Neural cell (in vitro differentiated cells): ENCODE measurements at regions not wholly inside any gene's neighbourhood (a gene's known extent, or its start where the extent isn't known, plus 50 kb on each side); places are given as distances from the start of the nearest gene placed in this dataset.

Experiments used
- POLR2AphosphoS5 ChIP-seq: IDR thresholded peaks from 2 replicates; pipeline ENCODE4 v1.6.1; 2012
- RAD21 ChIP-seq: fragments of 450-650 bp; conservative IDR thresholded peaks from 2 replicates; pipeline ENCODE4 v1.6.1; 2014; ENCODE audit warnings: antibody characterized with exemption, mild to moderate bottlenecking, moderate library complexity
- TAF1 ChIP-seq: IDR thresholded peaks from 2 replicates; pipeline ENCODE4 v1.6.1; 2012; ENCODE audit warnings: low read depth
- TF ChIP-seq, protein P1 (sequence below): fragments of 450-650 bp; IDR thresholded peaks from 2 replicates; pipeline ENCODE4 v1.5.1; 2014; ENCODE audit warnings: antibody characterized with exemption, mild to moderate bottlenecking, moderate library complexity; ENCODE audit not compliant: poor library complexity, severe bottlenecking
- TF ChIP-seq, protein P2 (sequence below): IDR thresholded peaks from 2 replicates; pipeline ENCODE4 v1.6.1; 2012; ENCODE audit warnings: borderline replicate concordance

DNA sequence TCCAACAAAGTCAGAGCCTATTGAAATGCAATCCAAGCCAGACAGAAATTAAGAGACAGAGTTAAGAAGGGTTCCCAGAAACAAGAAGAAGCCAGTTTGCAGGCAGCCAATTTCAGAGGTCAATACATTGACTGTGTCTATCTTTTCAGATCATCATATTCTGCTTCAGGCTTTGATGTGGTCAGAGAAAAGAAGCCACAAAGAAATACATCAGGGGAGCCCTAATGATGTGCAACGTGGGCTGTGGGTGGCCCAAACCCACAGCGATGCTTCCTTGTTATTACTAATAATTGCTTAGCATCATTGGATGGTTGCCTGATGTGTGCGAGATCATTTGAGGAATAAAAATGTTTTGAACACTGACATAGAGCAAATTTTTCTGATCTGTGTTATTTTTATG is 99.0 kb upstream of the DUSP21 start:
- TF ChIP-seq, protein P1, sequence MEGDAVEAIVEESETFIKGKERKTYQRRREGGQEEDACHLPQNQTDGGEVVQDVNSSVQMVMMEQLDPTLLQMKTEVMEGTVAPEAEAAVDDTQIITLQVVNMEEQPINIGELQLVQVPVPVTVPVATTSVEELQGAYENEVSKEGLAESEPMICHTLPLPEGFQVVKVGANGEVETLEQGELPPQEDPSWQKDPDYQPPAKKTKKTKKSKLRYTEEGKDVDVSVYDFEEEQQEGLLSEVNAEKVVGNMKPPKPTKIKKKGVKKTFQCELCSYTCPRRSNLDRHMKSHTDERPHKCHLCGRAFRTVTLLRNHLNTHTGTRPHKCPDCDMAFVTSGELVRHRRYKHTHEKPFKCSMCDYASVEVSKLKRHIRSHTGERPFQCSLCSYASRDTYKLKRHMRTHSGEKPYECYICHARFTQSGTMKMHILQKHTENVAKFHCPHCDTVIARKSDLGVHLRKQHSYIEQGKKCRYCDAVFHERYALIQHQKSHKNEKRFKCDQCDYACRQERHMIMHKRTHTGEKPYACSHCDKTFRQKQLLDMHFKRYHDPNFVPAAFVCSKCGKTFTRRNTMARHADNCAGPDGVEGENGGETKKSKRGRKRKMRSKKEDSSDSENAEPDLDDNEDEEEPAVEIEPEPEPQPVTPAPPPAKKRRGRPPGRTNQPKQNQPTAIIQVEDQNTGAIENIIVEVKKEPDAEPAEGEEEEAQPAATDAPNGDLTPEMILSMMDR: no peak
- no peak for TF ChIP-seq RAD21
- no peak for TF ChIP-seq TAF1
- TF ChIP-seq, protein P2, sequence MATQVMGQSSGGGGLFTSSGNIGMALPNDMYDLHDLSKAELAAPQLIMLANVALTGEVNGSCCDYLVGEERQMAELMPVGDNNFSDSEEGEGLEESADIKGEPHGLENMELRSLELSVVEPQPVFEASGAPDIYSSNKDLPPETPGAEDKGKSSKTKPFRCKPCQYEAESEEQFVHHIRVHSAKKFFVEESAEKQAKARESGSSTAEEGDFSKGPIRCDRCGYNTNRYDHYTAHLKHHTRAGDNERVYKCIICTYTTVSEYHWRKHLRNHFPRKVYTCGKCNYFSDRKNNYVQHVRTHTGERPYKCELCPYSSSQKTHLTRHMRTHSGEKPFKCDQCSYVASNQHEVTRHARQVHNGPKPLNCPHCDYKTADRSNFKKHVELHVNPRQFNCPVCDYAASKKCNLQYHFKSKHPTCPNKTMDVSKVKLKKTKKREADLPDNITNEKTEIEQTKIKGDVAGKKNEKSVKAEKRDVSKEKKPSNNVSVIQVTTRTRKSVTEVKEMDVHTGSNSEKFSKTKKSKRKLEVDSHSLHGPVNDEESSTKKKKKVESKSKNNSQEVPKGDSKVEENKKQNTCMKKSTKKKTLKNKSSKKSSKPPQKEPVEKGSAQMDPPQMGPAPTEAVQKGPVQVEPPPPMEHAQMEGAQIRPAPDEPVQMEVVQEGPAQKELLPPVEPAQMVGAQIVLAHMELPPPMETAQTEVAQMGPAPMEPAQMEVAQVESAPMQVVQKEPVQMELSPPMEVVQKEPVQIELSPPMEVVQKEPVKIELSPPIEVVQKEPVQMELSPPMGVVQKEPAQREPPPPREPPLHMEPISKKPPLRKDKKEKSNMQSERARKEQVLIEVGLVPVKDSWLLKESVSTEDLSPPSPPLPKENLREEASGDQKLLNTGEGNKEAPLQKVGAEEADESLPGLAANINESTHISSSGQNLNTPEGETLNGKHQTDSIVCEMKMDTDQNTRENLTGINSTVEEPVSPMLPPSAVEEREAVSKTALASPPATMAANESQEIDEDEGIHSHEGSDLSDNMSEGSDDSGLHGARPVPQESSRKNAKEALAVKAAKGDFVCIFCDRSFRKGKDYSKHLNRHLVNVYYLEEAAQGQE: no peak
- no peak for TF ChIP-seq POLR2AphosphoS5
